ENCODE measurements at regions not wholly inside any gene's neighbourhood (a gene's known extent, or its start where the extent isn't known, plus 50 kb on each side); places are given as distances from the start of the nearest gene placed in this dataset.

GRCh38 chr11:80007616-80008015 lies 566.8 kb upstream of the TENM4 start:
- no peak for TF ChIP-seq CTCF (IDR thresholded peaks at IDR 0.05; ENCODE audit: low read length)
- TF ChIP-seq EZH2 (IDR thresholded peaks at IDR 0.05; ENCODE audit: borderline replicate concordance, low read length), result no peak

All from OCI-LY1 (cell line).